ENCODE measurements at regions not wholly inside any gene's neighbourhood (a gene's known extent, or its start where the extent isn't known, plus 50 kb on each side); places are given as distances from the start of the nearest gene placed in this dataset.

DNA sequence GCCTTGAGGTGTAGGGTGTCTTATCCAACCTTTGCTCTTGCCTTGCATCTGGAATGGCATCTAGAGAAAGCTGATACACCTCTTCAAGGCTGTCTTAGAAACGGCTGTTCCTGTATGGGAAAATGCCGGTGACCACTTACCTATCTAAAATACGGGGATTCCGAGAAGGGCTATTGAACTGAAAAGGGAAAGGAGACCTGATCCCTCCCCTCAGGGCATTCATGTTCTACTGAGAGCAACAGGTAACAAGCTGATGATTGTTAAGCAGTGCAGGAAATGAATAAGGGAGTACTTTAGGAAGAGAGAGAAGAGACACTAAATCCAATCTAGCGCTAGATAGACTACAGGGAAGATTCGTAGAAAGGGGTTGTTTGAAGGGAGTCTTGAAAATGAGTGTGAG lies 1388.1 kb downstream of the FAM181B start:
- TF ChIP-seq, protein P1, sequence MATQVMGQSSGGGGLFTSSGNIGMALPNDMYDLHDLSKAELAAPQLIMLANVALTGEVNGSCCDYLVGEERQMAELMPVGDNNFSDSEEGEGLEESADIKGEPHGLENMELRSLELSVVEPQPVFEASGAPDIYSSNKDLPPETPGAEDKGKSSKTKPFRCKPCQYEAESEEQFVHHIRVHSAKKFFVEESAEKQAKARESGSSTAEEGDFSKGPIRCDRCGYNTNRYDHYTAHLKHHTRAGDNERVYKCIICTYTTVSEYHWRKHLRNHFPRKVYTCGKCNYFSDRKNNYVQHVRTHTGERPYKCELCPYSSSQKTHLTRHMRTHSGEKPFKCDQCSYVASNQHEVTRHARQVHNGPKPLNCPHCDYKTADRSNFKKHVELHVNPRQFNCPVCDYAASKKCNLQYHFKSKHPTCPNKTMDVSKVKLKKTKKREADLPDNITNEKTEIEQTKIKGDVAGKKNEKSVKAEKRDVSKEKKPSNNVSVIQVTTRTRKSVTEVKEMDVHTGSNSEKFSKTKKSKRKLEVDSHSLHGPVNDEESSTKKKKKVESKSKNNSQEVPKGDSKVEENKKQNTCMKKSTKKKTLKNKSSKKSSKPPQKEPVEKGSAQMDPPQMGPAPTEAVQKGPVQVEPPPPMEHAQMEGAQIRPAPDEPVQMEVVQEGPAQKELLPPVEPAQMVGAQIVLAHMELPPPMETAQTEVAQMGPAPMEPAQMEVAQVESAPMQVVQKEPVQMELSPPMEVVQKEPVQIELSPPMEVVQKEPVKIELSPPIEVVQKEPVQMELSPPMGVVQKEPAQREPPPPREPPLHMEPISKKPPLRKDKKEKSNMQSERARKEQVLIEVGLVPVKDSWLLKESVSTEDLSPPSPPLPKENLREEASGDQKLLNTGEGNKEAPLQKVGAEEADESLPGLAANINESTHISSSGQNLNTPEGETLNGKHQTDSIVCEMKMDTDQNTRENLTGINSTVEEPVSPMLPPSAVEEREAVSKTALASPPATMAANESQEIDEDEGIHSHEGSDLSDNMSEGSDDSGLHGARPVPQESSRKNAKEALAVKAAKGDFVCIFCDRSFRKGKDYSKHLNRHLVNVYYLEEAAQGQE (IDR thresholded peaks at IDR 0.05; ENCODE audit: insufficient read depth in 1 of 2, low read depth in 2 of 2, low read length in 1 of 2): no peak
- TF ChIP-seq CTCF (IDR thresholded peaks at IDR 0.05) (no peak), SIN3A (IDR thresholded peaks at IDR 0.05; ENCODE audit: borderline replicate concordance, insufficient read depth, low read depth, low read length) (no peak), TCF7L2 (IDR thresholded peaks at IDR 0.05; ENCODE audit: low read depth, low read length) (no peak), POLR2AphosphoS5 (IDR thresholded peaks at IDR 0.05; ENCODE audit: low read depth, low read length) (no peak)

Data from Panc1 (cell line).